T-helper 2 cell treated with Interferon-gamma antibody and Interleukin-4, amounts not matched to agents 5 μg/mL and 100 μg/mL, for 36 hours (primary cell): ENCODE measurements at regions not wholly inside any gene's neighbourhood (a gene's known extent, or its start where the extent isn't known, plus 50 kb on each side); places are given as distances from the start of the nearest gene placed in this dataset.

Experiments
- DNase-seq: peaks from one replicate; pipeline ENCODE4 v3.0.0; 2021; ENCODE audit warnings: low spot score
- H3K27ac Mint-ChIP-seq: one replicate; pipeline ENCODE4 v1.8.0; 2021; ENCODE audit warnings: mild to moderate bottlenecking, mixed read lengths
- H3K27me3 Mint-ChIP-seq: one replicate; pipeline ENCODE4 v1.8.0; 2021; ENCODE audit warnings: low read depth, mixed read lengths
- H3K36me3 Mint-ChIP-seq: one replicate; pipeline ENCODE4 v1.8.0; 2021; ENCODE audit warnings: low read depth, mixed read lengths
- H3K4me1 Mint-ChIP-seq: one replicate; pipeline ENCODE4 v1.8.0; 2021; ENCODE audit warnings: low read depth, mixed read lengths
- H3K4me3 Mint-ChIP-seq: one replicate; pipeline ENCODE4 v1.8.0; 2022; ENCODE audit warnings: mild to moderate bottlenecking, moderate library complexity, mixed read lengths
- H3K9me3 Mint-ChIP-seq: one replicate; pipeline ENCODE4 v1.8.0; 2021; ENCODE audit warnings: mixed read lengths

DNA sequence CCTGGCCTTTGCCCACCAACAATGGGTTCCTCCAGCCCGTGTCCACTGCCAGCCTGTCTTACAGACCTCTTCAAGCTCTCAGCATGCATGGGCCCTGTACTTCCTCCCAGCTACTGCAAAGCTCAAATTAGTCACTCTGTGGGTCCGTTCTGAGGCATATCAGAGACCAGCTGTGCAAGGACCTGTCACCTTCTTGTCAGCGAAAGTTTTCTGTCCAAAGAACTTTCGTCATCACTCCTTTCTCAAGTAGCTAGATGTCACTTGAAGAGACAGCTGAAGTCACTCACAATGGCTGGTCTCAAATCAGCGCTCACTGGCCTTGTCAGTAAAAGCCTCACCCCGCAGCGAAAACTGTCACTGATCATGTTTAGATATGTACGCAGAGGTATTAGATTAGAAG lies 91.4 kb upstream of the DYNLRB2 start:
- no peaks in the 10 kb centered on the region for H3K36me3 Mint-ChIP-seq
- H3K4me1 Mint-ChIP-seq = no peaks in the 10 kb centered on the region
- no peak for DNase-seq
- H3K27ac Mint-ChIP-seq = no peak overlapping the region
- no peaks in the 10 kb centered on the region for H3K9me3 Mint-ChIP-seq
- H3K27me3 Mint-ChIP-seq = no peaks in the 10 kb centered on the region
- H3K4me3 Mint-ChIP-seq = no peak overlapping the region

DNA sequence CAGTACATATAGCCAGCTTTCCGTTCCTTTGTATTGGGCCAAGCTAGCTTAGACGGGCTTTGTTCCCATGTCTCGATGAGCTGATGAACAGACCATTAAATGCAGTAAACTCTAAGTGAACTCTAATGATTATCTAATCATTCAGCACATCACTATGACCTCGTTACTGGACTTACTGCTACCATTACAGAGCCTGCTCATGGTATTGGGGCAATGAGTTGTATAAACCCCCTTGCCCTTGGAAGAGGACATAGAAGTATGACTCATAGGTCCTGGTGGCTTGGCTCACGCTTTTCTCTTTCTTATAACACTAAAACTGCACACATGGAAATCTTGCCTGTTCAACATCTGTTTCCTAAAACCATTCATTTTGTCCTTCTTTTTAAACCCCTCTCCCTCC lies 93.6 kb upstream of the DYNLRB2 start:
- no peak for DNase-seq
- Mint-ChIP-seq H3K9me3 (no peaks in the 10 kb centered on the region), H3K4me1 (no peaks in the 10 kb centered on the region), H3K27ac (no peak overlapping the region), H3K27me3 (no peaks in the 10 kb centered on the region), H3K4me3 (no peak overlapping the region), H3K36me3 (no peaks in the 10 kb centered on the region)

DNA sequence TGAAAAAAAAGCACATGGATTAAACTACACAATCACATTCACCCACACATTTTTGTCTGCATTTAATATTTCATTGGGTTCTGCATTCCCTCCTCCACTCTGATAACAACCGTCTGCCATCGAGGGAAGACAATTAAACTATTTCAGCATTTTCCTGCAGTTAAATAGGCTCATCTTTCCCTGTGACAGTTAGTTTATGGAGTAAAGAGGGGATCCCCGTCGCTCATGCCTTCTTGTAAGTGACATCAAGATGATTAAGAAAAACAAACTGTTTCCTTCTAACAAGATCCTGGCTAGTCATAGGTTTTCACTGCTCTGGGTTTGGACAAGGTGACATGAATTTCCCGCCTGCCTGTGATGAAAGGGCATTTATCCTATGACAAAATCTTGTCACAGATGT lies 98.0 kb upstream of the DYNLRB2 start:
- H3K27ac Mint-ChIP-seq = no peak overlapping the region
- H3K4me1 Mint-ChIP-seq = no peaks in the 10 kb centered on the region
- H3K4me3 Mint-ChIP-seq = no peak overlapping the region
- H3K36me3 Mint-ChIP-seq = no peaks in the 10 kb centered on the region
- DNase-seq = no peak
- no peaks in the 10 kb centered on the region for H3K9me3 Mint-ChIP-seq
- no peaks in the 10 kb centered on the region for H3K27me3 Mint-ChIP-seq

DNA sequence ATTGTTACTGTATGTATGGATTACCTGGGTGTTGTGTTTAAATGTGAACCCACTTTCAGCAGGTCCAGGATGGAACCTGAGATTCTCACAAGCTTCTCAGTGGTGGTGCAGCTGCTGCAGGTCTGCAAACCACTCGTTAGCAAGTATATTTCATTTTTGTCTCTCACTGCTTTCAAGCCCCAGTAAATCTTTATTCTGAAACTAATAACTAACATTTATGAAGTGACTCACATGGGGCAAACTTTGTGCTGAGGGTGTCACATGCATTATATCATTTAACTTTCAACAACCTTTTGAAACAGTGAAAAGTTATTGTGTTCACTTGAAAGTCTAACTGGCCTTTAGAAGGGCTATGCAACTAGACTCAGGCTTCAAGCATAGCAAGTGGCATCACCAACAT lies 98.9 kb upstream of the DYNLRB2 start:
- no peaks in the 10 kb centered on the region for H3K9me3 Mint-ChIP-seq
- H3K27me3 Mint-ChIP-seq = no peaks in the 10 kb centered on the region
- no peaks in the 10 kb centered on the region for H3K36me3 Mint-ChIP-seq
- DNase-seq = no peak
- H3K4me3 Mint-ChIP-seq = no peak overlapping the region
- no peaks in the 10 kb centered on the region for H3K4me1 Mint-ChIP-seq
- H3K27ac Mint-ChIP-seq = no peak overlapping the region

DNA sequence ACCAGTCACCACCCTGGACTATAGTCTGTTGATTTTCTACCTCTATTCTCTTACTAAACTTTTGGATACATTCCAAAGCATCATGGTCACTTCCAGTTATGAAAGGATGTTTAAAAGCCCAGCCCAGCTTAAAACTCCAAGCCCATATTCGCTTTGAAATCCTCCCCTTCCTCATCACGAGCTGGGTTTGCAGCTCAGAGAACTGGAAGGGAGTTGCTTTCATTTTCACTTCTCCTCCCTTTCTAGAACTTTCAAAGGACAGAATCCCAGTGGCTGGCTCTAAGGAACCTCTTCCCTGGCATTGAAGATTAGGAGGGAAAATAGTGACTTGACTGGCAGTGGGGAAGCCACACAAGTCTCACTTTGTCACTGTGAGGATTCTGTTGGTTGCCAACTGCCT lies 100.1 kb upstream of the DYNLRB2 start:
- no peaks in the 10 kb centered on the region for H3K27me3 Mint-ChIP-seq

DNA sequence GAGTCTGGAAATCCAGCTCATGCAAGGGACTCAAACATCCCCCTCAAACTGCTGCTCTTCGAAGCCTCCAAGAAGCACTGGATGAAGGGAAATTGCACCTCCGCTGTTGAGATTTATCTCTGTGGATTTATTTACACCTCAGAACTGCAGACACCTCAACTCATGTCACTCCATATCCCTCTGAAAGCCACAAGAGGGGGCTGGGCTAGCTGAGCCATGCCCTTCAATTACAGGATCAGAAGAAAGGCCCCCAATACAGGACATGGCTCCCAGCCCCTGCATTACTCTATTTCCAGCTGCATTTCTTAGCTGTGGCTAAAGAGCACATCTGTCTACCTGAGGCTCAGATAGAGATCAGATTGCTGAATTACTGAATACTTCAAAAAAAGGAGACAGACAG lies 103.1 kb upstream of the DYNLRB2 start:
- Mint-ChIP-seq H3K9me3 (no peaks in the 10 kb centered on the region), H3K4me1 (no peaks in the 10 kb centered on the region), H3K27ac (no peak overlapping the region), H3K36me3 (no peaks in the 10 kb centered on the region), H3K4me3 (no peak overlapping the region), H3K27me3 (no peaks in the 10 kb centered on the region)
- no peak for DNase-seq

More for the DNA sequence above, 100.1 kb upstream of the DYNLRB2 start:
- no peaks in the 10 kb centered on the region for H3K36me3 Mint-ChIP-seq
- H3K9me3 Mint-ChIP-seq = no peaks in the 10 kb centered on the region
- H3K27ac Mint-ChIP-seq = no peak overlapping the region
- H3K4me3 Mint-ChIP-seq = no peak overlapping the region
- DNase-seq = no peak
- no peaks in the 10 kb centered on the region for H3K4me1 Mint-ChIP-seq

DNA sequence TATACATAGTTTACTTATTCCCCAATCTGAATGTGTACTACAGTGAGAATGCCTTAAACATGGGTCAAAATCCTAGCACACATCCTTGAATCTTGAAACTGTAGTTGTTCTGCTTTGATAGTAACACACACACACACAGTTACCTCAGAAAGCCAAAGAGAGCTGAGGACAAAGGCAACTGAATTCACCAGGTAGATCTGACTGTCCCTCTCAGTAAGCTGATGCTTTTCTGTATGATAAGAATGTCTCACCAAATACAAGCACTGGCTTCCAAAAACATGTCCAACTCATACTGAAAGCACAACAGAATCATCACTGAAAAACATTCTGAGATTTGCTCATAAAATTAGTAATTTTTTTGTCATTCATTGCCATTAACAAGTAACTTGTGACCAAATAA lies 104.3 kb upstream of the DYNLRB2 start:
- Mint-ChIP-seq H3K4me3 (no peak overlapping the region), H3K4me1 (no peaks in the 10 kb centered on the region), H3K27ac (no peak overlapping the region), H3K36me3 (no peaks in the 10 kb centered on the region), H3K9me3 (no peaks in the 10 kb centered on the region), H3K27me3 (peaks cover 2% of the 10 kb centered on the region)
- DNase-seq = no peak

DNA sequence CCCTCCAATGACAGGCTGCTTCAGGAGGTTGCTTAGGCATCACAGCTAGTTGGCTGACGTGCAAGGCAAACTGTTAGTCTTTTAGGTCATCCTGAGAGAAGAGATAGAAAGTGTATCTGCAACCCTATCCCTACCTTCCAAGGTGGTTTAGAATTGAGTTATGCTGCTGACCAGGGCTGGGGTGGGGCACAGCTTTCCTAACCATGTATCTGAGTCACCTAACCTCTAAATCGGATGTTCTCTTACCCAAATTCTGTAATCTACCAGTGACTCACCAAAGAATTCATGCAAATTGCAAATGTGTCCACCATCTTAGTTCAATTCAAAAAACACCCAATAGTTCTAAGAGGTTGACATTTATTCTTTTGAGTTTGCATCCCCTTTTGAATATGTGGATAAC lies 107.2 kb upstream of the DYNLRB2 start:
- DNase-seq = no peak
- peaks cover 4% of the 10 kb centered on the region for H3K27me3 Mint-ChIP-seq
- H3K4me1 Mint-ChIP-seq = no peaks in the 10 kb centered on the region
- no peak overlapping the region for H3K4me3 Mint-ChIP-seq
- H3K9me3 Mint-ChIP-seq = no peaks in the 10 kb centered on the region
- H3K27ac Mint-ChIP-seq = no peak overlapping the region
- no peaks in the 10 kb centered on the region for H3K36me3 Mint-ChIP-seq

DNA sequence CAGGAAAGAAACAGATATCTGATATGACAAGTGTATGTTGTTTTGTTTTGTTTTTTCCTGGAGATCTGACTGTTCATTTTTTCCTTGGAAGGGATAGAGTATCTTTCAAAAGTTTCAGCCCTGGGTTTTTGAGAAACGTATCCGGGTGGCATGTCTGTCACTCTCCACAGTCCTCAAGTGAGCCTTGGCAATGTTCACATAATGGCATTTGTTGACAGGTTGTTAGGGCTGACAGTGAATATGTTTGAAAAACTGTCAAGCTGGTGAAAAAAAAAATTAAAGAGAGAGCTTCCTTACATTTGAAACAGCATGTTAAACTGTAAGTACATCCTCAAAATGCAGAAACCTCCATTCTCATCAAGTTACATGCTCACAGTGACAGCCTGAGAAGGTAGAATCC lies 113.0 kb upstream of the DYNLRB2 start:
- H3K27me3 Mint-ChIP-seq = peaks cover 11% of the 10 kb centered on the region
- H3K27ac Mint-ChIP-seq = no peak overlapping the region
- no peak overlapping the region for H3K4me3 Mint-ChIP-seq
- no peak for DNase-seq
- no peaks in the 10 kb centered on the region for H3K9me3 Mint-ChIP-seq
- H3K4me1 Mint-ChIP-seq = no peaks in the 10 kb centered on the region
- H3K36me3 Mint-ChIP-seq = no peaks in the 10 kb centered on the region

DNA sequence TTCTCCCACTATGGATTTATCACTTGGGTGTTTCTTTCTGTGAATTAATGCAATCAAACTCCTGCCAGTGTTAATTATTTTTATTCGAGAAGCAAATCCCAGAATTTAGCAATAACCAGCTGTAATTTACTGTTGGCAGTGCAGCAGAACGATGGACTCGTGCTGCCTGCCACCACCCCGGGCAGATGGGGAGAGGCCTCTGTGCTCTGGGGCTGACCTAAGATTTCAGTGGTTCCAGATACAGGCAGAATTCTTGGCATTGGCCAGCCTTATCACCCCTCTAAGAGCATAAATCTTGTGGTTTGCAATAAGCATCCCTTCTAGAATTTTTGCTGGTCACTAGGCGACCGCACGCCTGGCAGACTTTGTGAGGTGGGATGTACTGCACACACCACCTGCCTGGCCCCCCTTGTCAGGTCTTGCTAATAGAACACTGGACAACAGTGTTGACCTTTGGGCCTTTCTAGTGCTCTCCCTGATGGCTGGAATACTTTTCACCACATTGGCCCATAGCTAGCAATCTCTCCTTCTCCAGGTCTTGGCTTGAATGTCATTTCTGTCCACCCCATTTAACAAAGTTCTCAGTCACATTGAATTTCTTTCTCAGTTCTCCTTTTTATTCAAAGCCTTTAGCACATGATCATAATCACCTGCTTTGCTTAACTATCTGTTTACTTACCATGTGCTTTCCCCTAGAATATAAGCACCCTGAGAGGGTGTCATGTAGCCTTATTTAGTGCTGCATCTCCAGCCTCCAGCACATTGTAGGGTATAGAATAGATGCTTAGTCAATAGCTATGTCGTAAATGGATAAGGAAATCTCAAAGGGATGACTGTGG lies 122.1 kb upstream of the DYNLRB2 start:
- DNase-seq = no peak
- Mint-ChIP-seq H3K27me3 (no peaks in the 10 kb centered on the region), H3K9me3 (no peaks in the 10 kb centered on the region), H3K4me3 (no peak overlapping the region), H3K36me3 (no peaks in the 10 kb centered on the region), H3K27ac (no peak overlapping the region), H3K4me1 (no peaks in the 10 kb centered on the region)

DNA sequence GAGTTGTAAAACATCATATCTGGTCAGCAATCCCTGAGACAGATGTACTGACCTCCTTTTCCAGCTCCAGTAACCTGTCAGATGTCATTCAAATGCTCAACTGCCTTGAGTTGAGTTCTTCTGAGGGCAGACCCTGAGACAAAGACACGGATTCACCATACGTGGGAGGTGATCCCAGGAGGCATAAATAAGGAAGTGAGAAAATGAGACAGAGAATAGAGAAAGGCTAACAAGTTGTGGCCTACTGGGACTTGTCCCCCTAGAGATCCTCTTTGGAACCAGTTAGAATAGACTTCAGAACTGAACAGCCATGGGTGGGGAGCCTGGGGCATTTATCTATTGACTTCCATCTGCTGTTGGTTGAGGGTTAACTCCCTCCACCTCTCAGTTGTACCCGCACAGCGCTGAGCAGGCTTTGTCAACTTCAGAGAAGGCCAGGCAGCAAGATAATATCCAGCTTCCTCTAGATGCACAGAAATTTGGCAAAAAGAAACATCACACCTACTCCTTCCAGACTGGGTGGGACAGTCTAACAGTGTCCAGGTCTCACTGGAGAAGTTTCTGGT lies 123.0 kb upstream of the DYNLRB2 start:
- Mint-ChIP-seq H3K4me1 (no peaks in the 10 kb centered on the region), H3K27me3 (no peaks in the 10 kb centered on the region), H3K4me3 (no peak overlapping the region), H3K27ac (no peak overlapping the region), H3K9me3 (no peaks in the 10 kb centered on the region), H3K36me3 (no peaks in the 10 kb centered on the region)
- no peak for DNase-seq

DNA sequence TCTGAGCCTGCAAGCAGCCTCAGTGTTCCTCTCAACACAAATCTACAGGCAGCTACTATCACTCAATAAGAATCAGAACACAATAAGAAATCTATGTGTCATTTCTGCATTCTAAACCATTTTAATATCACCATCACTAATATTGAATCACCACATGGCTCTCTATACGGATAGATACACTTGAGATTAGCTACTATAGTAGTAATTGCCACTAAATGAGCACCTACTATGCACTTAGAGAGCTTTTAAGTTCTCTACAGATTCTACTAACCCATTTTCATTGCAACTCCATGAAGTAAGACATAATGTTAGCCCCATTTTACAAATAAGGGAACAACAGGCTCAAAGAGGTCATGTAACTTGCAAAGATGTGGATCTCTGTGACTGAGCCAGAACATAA lies 132.8 kb upstream of the DYNLRB2 start:
- Mint-ChIP-seq H3K4me3 (no peak overlapping the region), H3K36me3 (no peaks in the 10 kb centered on the region), H3K27ac (no peak overlapping the region), H3K4me1 (no peaks in the 10 kb centered on the region), H3K27me3 (no peaks in the 10 kb centered on the region), H3K9me3 (no peaks in the 10 kb centered on the region)
- no peak for DNase-seq

DNA sequence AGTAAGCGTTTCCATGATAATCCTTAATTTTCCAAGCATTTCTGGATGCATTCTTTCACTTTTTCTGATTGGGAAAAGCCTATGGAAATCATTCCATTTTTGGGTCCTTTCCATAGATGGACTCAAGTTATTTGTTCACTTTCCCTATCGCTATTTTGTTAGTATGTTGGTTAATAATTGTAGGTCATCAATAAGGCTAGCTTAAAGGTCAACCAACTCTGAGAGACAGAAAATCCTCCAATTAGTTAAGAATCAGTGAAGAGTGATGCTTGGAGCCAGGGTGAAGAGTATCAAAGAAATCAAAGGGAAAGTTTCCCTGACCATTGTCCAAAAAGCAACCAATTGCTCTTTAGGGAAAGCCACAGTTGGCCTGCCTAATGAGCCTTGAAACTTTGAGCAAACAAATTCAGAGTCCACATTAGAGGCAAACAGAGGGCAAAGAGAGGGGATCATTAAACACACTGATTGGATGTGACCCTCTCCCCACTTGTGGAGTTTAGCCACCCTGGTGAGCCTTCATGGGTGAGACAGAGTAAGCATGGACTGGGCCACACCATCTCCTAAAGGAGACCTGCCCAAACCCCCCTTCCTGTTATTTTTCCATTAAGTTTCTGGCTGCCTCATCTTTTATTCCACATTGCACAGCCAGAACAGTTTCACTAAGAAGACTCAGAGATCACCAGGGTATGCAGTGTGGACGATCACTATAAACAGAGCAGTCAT lies 133.4 kb upstream of the DYNLRB2 start:
- DNase-seq = no peak
- Mint-ChIP-seq H3K27ac (no peak overlapping the region), H3K27me3 (no peaks in the 10 kb centered on the region), H3K4me1 (no peaks in the 10 kb centered on the region), H3K36me3 (no peaks in the 10 kb centered on the region), H3K9me3 (no peaks in the 10 kb centered on the region), H3K4me3 (no peak overlapping the region)

DNA sequence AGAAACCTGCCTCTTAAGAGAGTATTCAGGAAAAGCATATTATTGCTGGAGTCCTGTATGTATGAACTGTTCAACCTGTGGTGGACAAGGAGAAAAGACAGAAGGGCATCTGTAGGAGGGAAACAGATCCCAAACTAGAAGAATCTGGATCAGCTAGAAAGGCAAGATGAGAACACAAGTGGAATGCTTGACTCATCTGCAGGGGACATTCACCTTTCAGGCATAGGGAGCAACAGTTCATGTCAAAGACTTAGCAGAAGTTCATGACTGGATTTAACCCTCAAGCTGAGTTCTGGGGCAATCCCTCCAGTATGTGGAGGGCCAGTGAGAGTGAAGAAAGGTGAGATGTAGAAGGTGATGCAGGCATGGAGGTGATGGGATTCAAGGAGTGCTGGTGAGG lies 135.9 kb upstream of the DYNLRB2 start:
- H3K27ac Mint-ChIP-seq = no peak overlapping the region
- DNase-seq = no peak
- H3K4me1 Mint-ChIP-seq = no peaks in the 10 kb centered on the region
- no peak overlapping the region for H3K4me3 Mint-ChIP-seq
- no peaks in the 10 kb centered on the region for H3K36me3 Mint-ChIP-seq
- H3K9me3 Mint-ChIP-seq = no peaks in the 10 kb centered on the region
- H3K27me3 Mint-ChIP-seq = no peaks in the 10 kb centered on the region
